IPS-15b (cell line): ENCODE measurements at regions not wholly inside any gene's neighbourhood (a gene's known extent, or its start where the extent isn't known, plus 50 kb on each side); places are given as distances from the start of the nearest gene placed in this dataset.

Experiments
- H3K27me3 ChIP-seq: one replicate; pipeline ENCODE4 v1.6.1; 2013; ENCODE audit warnings: low read length; ENCODE audit not compliant: control insufficient read depth, insufficient read depth
- H3K36me3 ChIP-seq: one replicate; pipeline ENCODE4 v1.6.1; 2013; ENCODE audit warnings: low read length; ENCODE audit not compliant: control insufficient read depth, insufficient read depth
- H3K4me1 ChIP-seq: one replicate; pipeline ENCODE4 v1.6.1; 2013; ENCODE audit warnings: mild to moderate bottlenecking, low read length; ENCODE audit not compliant: control insufficient read depth, insufficient read depth
- H3K4me3 ChIP-seq: one replicate; pipeline ENCODE4 v1.5.1; 2013; ENCODE audit warnings: low read depth, low read length
- H3K9ac ChIP-seq: one replicate; pipeline ENCODE4 v1.6.1; 2013; ENCODE audit warnings: low read depth, mild to moderate bottlenecking, low read length
- H3K9me3 ChIP-seq: one replicate; pipeline ENCODE4 v1.6.1; 2013; ENCODE audit warnings: mild to moderate bottlenecking, low read length; ENCODE audit not compliant: control insufficient read depth, insufficient read depth

GRCh38 chr2:19745318-19746136 is 156.3 kb downstream of the TTC32 start:
- H3K27me3 ChIP-seq: no peaks in the 10 kb centered on the region
- no peak overlapping the region for H3K9ac ChIP-seq
- no peaks in the 10 kb centered on the region for H3K9me3 ChIP-seq
- H3K4me3 ChIP-seq: no peak overlapping the region
- no peaks in the 10 kb centered on the region for H3K36me3 ChIP-seq
- H3K4me1 ChIP-seq: no peaks in the 10 kb centered on the region

GRCh38 chr2:19744456-19745199 is 157.2 kb downstream of the TTC32 start:
- Histone ChIP-seq H3K27me3 (no peaks in the 10 kb centered on the region), H3K9ac (no peak overlapping the region), H3K4me3 (no peak overlapping the region)

GRCh38 chr2:19743641-19744040 is 158.1 kb downstream of the TTC32 start:
- H3K27me3 ChIP-seq: no peaks in the 10 kb centered on the region
- H3K4me1 ChIP-seq: no peaks in the 10 kb centered on the region
- H3K36me3 ChIP-seq: no peaks in the 10 kb centered on the region
- no peak overlapping the region for H3K4me3 ChIP-seq
- no peak overlapping the region for H3K9ac ChIP-seq
- H3K9me3 ChIP-seq: no peaks in the 10 kb centered on the region

More at GRCh38 chr2:19744456-19745199, 157.2 kb downstream of the TTC32 start:
- Histone ChIP-seq H3K9me3 (no peaks in the 10 kb centered on the region), H3K4me1 (no peaks in the 10 kb centered on the region), H3K36me3 (no peaks in the 10 kb centered on the region)

GRCh38 chr2:19742872-19743271 is 158.9 kb downstream of the TTC32 start:
- Histone ChIP-seq H3K9ac (no peak overlapping the region), H3K36me3 (no peaks in the 10 kb centered on the region), H3K4me3 (no peak overlapping the region), H3K27me3 (no peaks in the 10 kb centered on the region), H3K4me1 (no peaks in the 10 kb centered on the region), H3K9me3 (no peaks in the 10 kb centered on the region)

- Histone ChIP-seq H3K27me3 (no peaks in the 10 kb centered on the region), H3K4me3 (no peak overlapping the region), H3K9me3 (no peaks in the 10 kb centered on the region), H3K9ac (no peak overlapping the region), H3K36me3 (no peaks in the 10 kb centered on the region), H3K4me1 (no peaks in the 10 kb centered on the region)
These were observed 162.5 kb downstream of the TTC32 start for GRCh38 chr2:19739256-19739655.

GRCh38 chr2:19738707-19739106 is 163.1 kb downstream of the TTC32 start:
- H3K36me3 ChIP-seq: no peaks in the 10 kb centered on the region
- no peaks in the 10 kb centered on the region for H3K4me1 ChIP-seq
- H3K4me3 ChIP-seq: no peak overlapping the region
- no peak overlapping the region for H3K9ac ChIP-seq
- no peaks in the 10 kb centered on the region for H3K27me3 ChIP-seq
- H3K9me3 ChIP-seq: no peaks in the 10 kb centered on the region

- Histone ChIP-seq H3K27me3 (no peaks in the 10 kb centered on the region), H3K9me3 (no peaks in the 10 kb centered on the region), H3K4me1 (no peaks in the 10 kb centered on the region), H3K9ac (no peak overlapping the region), H3K4me3 (no peak overlapping the region), H3K36me3 (no peaks in the 10 kb centered on the region)
These were observed 165.5 kb downstream of the TTC32 start for GRCh38 chr2:19736191-19736831.

- Histone ChIP-seq H3K36me3 (no peaks in the 10 kb centered on the region), H3K9ac (no peak overlapping the region), H3K4me3 (no peak overlapping the region), H3K4me1 (no peaks in the 10 kb centered on the region), H3K27me3 (no peaks in the 10 kb centered on the region), H3K9me3 (no peaks in the 10 kb centered on the region)
These were observed 167.8 kb downstream of the TTC32 start for GRCh38 chr2:19733951-19734425.

GRCh38 chr2:19733390-19733789 is 168.4 kb downstream of the TTC32 start:
- no peaks in the 10 kb centered on the region for H3K4me1 ChIP-seq
- H3K9me3 ChIP-seq: no peaks in the 10 kb centered on the region
- H3K36me3 ChIP-seq: no peaks in the 10 kb centered on the region
- H3K4me3 ChIP-seq: no peak overlapping the region
- no peaks in the 10 kb centered on the region for H3K27me3 ChIP-seq
- H3K9ac ChIP-seq: no peak overlapping the region

- H3K9ac ChIP-seq: no peak overlapping the region
- H3K36me3 ChIP-seq: no peaks in the 10 kb centered on the region
- no peaks in the 10 kb centered on the region for H3K4me1 ChIP-seq
- H3K9me3 ChIP-seq: no peaks in the 10 kb centered on the region
- no peaks in the 10 kb centered on the region for H3K27me3 ChIP-seq
- H3K4me3 ChIP-seq: no peak overlapping the region
These were observed 169.5 kb downstream of the TTC32 start for GRCh38 chr2:19732255-19732654.

- Histone ChIP-seq H3K27me3 (no peaks in the 10 kb centered on the region), H3K4me3 (no peak overlapping the region), H3K36me3 (no peaks in the 10 kb centered on the region), H3K9me3 (no peaks in the 10 kb centered on the region), H3K4me1 (no peaks in the 10 kb centered on the region), H3K9ac (no peak overlapping the region)
These were observed 170.3 kb downstream of the TTC32 start for GRCh38 chr2:19731515-19731914.
